Memory B cell (primary cell): ENCODE measurements at regions not wholly inside any gene's neighbourhood (a gene's known extent, or its start where the extent isn't known, plus 50 kb on each side); places are given as distances from the start of the nearest gene placed in this dataset.
"Not testable (repeated sequence)": the region's sequence is repeated elsewhere in the genome, so short reads cannot be mapped to it uniquely, and the experiment has no call there.

Experiments
- ATAC-seq: fragments of 150-1000 bp; cut with Tn5 transposase; 2 replicates; pipeline ENCODE4 v1.10.0; 2021; ENCODE audit warnings: low read depth, mild to moderate bottlenecking, moderate library complexity
- DNase-seq, 2 donors: peaks; one replicate each; pipeline ENCODE4 v3.0.0; 2022; ENCODE audit warnings: low spot score in 2 of 2
- H3K27ac Mint-ChIP-seq: one replicate; pipeline ENCODE4 v1.8.0; 2022; ENCODE audit warnings: mild to moderate bottlenecking, moderate library complexity, mixed read lengths
- H3K27me3 Mint-ChIP-seq: one replicate; pipeline ENCODE4 v1.8.0; 2022; ENCODE audit warnings: mixed read lengths
- H3K36me3 Mint-ChIP-seq: one replicate; pipeline ENCODE4 v1.8.0; 2022; ENCODE audit warnings: mild to moderate bottlenecking, mixed read lengths
- H3K4me1 Mint-ChIP-seq: one replicate; pipeline ENCODE4 v1.8.0; 2022; ENCODE audit warnings: mixed read lengths
- H3K4me3 Mint-ChIP-seq: one replicate; pipeline ENCODE4 v1.8.0; 2022; ENCODE audit warnings: mild to moderate bottlenecking, moderate library complexity, mixed read lengths
- H3K9me3 Mint-ChIP-seq: one replicate; pipeline ENCODE4 v1.8.0; 2022; ENCODE audit warnings: mixed read lengths

GRCh38 chr16:77069929-77070328, 121.1 kb upstream of the MON1B start:
- H3K27ac Mint-ChIP-seq = no peak overlapping the region
- H3K4me3 Mint-ChIP-seq = no peak overlapping the region
- peaks cover 5% of the 10 kb centered on the region for H3K9me3 Mint-ChIP-seq
- DNase-seq = no peak
- no peak for ATAC-seq
- peaks cover 12% of the 10 kb centered on the region for H3K4me1 Mint-ChIP-seq
- peaks cover 4% of the 10 kb centered on the region for H3K27me3 Mint-ChIP-seq
- H3K36me3 Mint-ChIP-seq = no peaks in the 10 kb centered on the region

DNA sequence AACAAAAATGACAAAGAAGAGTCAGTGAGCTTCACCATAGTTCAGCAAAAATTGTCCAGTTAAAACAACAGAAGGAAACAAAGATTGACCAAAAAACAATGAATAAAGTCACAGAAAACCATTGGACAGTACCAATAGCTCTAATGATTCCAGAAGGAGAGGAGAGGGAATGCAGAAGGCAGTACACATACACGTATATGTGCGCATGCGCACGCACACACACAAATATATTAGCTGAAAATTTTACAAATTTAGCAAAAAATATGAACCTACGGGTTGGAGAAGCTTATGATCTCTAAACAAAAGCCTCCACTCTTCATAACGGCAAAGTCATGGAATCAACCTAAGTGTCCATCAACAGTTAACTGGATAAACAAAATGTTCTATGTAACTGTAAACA, 120.3 kb upstream of the MON1B start:
- Mint-ChIP-seq H3K9me3 (peaks cover 5% of the 10 kb centered on the region), H3K4me3 (no peak overlapping the region), H3K4me1 (peaks cover 12% of the 10 kb centered on the region), H3K27me3 (peaks cover 4% of the 10 kb centered on the region), H3K27ac (no peak overlapping the region), H3K36me3 (no peaks in the 10 kb centered on the region)
- DNase-seq = no peak
- ATAC-seq = no peak

DNA sequence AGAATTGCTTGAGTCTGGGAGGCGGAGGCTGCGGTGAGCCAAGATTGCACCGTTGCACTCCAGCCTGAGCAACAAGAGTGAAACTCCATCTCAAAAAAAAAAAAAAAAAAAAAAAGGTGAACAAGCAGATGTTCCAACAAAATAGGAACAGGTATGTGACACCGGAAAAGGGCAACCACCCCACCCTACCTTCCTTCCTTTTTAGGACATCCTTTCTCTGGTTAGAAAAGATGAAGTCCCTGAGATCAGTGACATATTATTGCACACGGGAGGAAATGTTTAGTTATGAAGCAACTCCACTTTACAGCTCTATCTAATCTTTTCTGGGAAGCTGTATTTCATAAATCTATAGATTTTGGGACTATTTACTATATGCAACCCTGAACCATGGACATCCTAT, 114.2 kb upstream of the MON1B start:
- Mint-ChIP-seq H3K36me3 (no peaks in the 10 kb centered on the region), H3K4me3 (no peak overlapping the region), H3K27me3 (no peaks in the 10 kb centered on the region), H3K4me1 (peaks cover 2% of the 10 kb centered on the region), H3K27ac (no peak overlapping the region), H3K9me3 (peaks cover 5% of the 10 kb centered on the region)
- ATAC-seq = peak; percentile 61
- no peak for DNase-seq

DNA sequence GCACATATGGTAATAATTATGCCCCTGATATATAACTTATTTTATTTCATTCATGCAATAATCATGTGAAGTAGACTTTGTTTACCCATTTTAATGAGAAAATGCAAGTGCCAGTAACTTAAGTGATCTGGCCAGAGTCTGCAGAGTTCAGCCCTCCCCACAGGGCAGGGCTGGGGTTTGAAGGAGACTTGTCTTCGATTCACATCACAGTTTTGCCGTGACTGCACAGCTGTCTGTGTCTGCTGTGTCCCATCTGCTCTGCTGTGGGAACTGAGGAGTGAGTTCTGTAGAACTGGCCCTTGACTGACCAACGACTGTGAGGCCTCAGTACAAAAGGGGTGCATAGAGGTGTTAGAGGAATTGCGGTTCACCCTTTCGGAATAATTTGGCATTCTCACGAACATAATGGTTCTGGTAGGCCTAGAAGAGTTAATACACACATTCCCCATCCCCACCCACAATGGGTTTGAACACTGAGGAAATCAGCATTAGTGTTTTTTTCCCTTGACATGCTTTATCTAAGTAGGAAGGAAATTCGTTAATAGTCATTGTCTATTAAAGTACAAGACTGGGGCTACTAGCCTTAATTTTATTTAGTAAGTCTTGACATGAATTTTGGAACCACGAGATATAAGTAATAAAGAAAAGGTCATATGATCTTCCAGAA, 113.6 kb upstream of the MON1B start:
- H3K4me3 Mint-ChIP-seq = no peak overlapping the region
- H3K27me3 Mint-ChIP-seq = no peaks in the 10 kb centered on the region
- H3K36me3 Mint-ChIP-seq = no peaks in the 10 kb centered on the region
- peaks cover 2% of the 10 kb centered on the region for H3K4me1 Mint-ChIP-seq
- H3K27ac Mint-ChIP-seq = no peak overlapping the region
- H3K9me3 Mint-ChIP-seq = peaks cover 5% of the 10 kb centered on the region
- no peak for ATAC-seq
- no peak for DNase-seq

GRCh38 chr16:77085981-77086380, 105.0 kb upstream of the MON1B start:
- Mint-ChIP-seq H3K9me3 (peaks cover 2% of the 10 kb centered on the region), H3K36me3 (no peaks in the 10 kb centered on the region), H3K27me3 (no peaks in the 10 kb centered on the region), H3K4me3 (no peak overlapping the region), H3K27ac (no peak overlapping the region), H3K4me1 (no peaks in the 10 kb centered on the region)
- no peak for DNase-seq
- ATAC-seq = no peak

- Mint-ChIP-seq H3K27ac (no peak overlapping the region), H3K27me3 (no peaks in the 10 kb centered on the region), H3K9me3 (peaks cover 2% of the 10 kb centered on the region), H3K4me3 (no peak overlapping the region), H3K4me1 (no peaks in the 10 kb centered on the region), H3K36me3 (no peaks in the 10 kb centered on the region)
- no peak for ATAC-seq
- DNase-seq = no peak
These were observed 100.9 kb upstream of the MON1B start for GRCh38 chr16:77090062-77090461.

- Mint-ChIP-seq H3K27me3 (no peaks in the 10 kb centered on the region), H3K4me1 (no peaks in the 10 kb centered on the region), H3K36me3 (no peaks in the 10 kb centered on the region), H3K4me3 (no peak overlapping the region), H3K27ac (no peak overlapping the region), H3K9me3 (no peaks in the 10 kb centered on the region)
- DNase-seq (no peak), ATAC-seq (no peak)
These were observed 97.7 kb upstream of the MON1B start for GRCh38 chr16:77093309-77093708.

DNA sequence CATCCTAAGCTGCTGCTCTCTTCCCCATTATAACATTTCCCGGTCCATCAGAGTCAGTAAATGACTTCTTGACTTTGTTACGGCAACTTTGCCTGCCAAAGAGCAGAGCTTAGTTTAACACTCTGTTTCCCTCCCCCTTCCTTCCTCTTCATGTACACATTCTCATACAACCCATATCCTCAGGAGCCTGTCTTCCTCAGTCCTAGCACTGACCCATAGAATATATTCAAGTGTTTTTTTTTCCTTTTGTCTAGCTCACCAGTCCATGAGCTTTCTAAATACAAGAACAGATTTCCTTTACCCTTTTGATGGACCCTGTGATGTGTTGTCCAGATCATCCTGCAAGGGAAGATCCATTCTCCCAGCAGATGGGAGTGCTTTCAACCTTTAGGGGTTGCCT, 97.0 kb upstream of the MON1B start:
- no peak for DNase-seq

DNA sequence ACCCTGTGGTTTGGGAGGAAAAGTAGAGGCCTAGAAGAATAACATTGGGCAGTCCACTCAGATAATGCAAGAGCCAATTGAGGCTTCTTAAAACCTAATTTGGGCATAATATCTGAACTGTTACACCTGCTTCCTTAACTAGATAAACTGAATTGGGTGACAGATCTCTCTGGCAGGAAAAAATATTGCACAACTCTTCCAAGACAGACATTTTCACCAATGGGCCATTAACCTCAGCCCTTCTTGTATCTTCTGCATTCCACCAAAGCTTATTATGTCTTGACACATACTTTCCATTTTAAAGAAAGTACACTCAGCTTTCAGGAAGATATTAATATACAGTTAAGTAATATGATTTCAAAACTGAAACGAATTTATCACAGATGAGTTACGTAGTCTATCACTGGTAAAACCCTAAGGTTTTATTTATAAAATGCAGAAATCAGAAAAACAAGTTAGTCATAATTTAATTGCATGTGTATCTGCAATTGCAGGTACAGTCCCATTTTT, 79.9 kb upstream of the MON1B start:
- H3K27ac Mint-ChIP-seq = no peak overlapping the region
- ATAC-seq (no peak), DNase-seq (no peak)
- H3K4me3 Mint-ChIP-seq = no peak overlapping the region
- H3K36me3 Mint-ChIP-seq = no peaks in the 10 kb centered on the region
- no peaks in the 10 kb centered on the region for H3K9me3 Mint-ChIP-seq
- no peaks in the 10 kb centered on the region for H3K4me1 Mint-ChIP-seq
- H3K27me3 Mint-ChIP-seq = peaks cover 2% of the 10 kb centered on the region

More for the DNA sequence above, 97.0 kb upstream of the MON1B start:
- Mint-ChIP-seq H3K27ac (no peak overlapping the region), H3K36me3 (no peaks in the 10 kb centered on the region), H3K4me3 (no peak overlapping the region), H3K27me3 (no peaks in the 10 kb centered on the region), H3K9me3 (no peaks in the 10 kb centered on the region), H3K4me1 (no peaks in the 10 kb centered on the region)
- ATAC-seq = no peak

- Mint-ChIP-seq H3K4me3 (no peak overlapping the region), H3K36me3 (no peaks in the 10 kb centered on the region), H3K27ac (no peak overlapping the region), H3K9me3 (no peaks in the 10 kb centered on the region), H3K4me1 (no peaks in the 10 kb centered on the region), H3K27me3 (peaks cover 4% of the 10 kb centered on the region)
- no peak for DNase-seq
- ATAC-seq = no peak
These were observed 78.2 kb upstream of the MON1B start for GRCh38 chr16:77112746-77113145.

DNA sequence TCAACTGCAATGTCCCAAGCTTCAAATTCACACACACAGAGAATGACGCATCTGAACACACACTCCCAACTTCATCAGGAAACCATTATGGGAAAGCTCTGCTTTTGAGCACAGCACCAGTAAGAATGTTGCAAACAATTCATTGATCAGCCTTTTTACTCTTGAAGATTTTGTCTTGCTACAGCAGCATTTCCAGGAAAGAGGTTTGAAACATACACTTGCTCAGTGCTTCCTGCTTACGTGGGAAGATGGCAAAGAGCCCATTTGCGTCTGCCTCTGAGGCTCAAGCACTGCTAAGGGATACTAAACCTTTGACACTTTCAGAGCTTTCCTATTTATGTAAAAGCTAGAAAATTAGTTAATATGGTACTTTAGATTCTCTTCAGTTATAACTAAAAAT, 77.2 kb upstream of the MON1B start:
- no peak for ATAC-seq
- no peak for DNase-seq
- Mint-ChIP-seq H3K36me3 (no peaks in the 10 kb centered on the region), H3K27ac (no peak overlapping the region), H3K27me3 (peaks cover 6% of the 10 kb centered on the region), H3K9me3 (no peaks in the 10 kb centered on the region), H3K4me3 (no peak overlapping the region), H3K4me1 (no peaks in the 10 kb centered on the region)

- not testable (repeated sequence) for H3K36me3 Mint-ChIP-seq, ATAC-seq, DNase-seq, H3K27me3 Mint-ChIP-seq, H3K4me3 Mint-ChIP-seq, H3K27ac Mint-ChIP-seq, H3K4me1 Mint-ChIP-seq, H3K9me3 Mint-ChIP-seq
These were observed 76.6 kb upstream of the MON1B start for GRCh38 chr16:77114361-77114760.

GRCh38 chr16:77116856-77117255, 74.1 kb upstream of the MON1B start:
- Mint-ChIP-seq H3K36me3 (no peaks in the 10 kb centered on the region), H3K4me3 (no peak overlapping the region), H3K27ac (no peak overlapping the region), H3K4me1 (no peaks in the 10 kb centered on the region), H3K27me3 (peaks cover 8% of the 10 kb centered on the region), H3K9me3 (no peaks in the 10 kb centered on the region)
- ATAC-seq = no peak
- no peak for DNase-seq

- Mint-ChIP-seq H3K27me3 (peaks cover 8% of the 10 kb centered on the region), H3K4me3 (no peak overlapping the region), H3K4me1 (no peaks in the 10 kb centered on the region), H3K9me3 (no peaks in the 10 kb centered on the region), H3K36me3 (no peaks in the 10 kb centered on the region), H3K27ac (no peak overlapping the region)
- ATAC-seq = no peak
- DNase-seq = no peak
These were observed 73.3 kb upstream of the MON1B start for GRCh38 chr16:77117707-77118106.

- H3K9me3 Mint-ChIP-seq = peaks cover 7% of the 10 kb centered on the region
- DNase-seq (no peak), ATAC-seq (no peak)
- no peaks in the 10 kb centered on the region for H3K4me1 Mint-ChIP-seq
- H3K27ac Mint-ChIP-seq = no peak overlapping the region
- H3K27me3 Mint-ChIP-seq = peaks cover 3% of the 10 kb centered on the region
- no peak overlapping the region for H3K4me3 Mint-ChIP-seq
- peaks cover 2% of the 10 kb centered on the region for H3K36me3 Mint-ChIP-seq
These were observed 59.6 kb upstream of the MON1B start for GRCh38 chr16:77131398-77131797.
